ENCODE measurements at regions not wholly inside any gene's neighbourhood (a gene's known extent, or its start where the extent isn't known, plus 50 kb on each side); places are given as distances from the start of the nearest gene placed in this dataset.
"Not testable (repeated sequence)": the region's sequence is repeated elsewhere in the genome, so short reads cannot be mapped to it uniquely, and the experiment has no call there.

DNA sequence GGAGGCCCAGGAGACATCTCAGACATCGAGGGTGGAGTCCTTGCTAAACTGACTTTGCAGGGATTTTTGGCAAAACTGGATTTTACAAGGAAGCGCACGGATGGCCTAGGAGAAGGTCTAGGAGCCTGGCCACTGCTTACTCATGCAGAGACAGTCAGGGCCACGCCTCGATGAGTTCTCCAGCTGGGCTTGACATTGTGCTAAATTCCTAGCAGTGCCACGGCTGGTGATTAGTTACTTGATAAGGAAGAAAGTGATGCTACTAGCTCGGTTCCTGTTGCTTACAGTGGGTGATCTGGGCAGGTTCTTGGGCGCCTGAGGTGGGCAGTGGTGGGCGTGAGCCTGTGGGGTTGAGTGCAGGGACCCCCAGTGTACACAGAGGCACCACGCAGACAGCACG, 143.4 kb downstream of the SOX1 start:
- intact Hi-C loops (cut with DNase I) = no loop called here
- ATAC-seq (no peak), DNase-seq (ENCODE audit: missing footprints) (no peak)

DNA sequence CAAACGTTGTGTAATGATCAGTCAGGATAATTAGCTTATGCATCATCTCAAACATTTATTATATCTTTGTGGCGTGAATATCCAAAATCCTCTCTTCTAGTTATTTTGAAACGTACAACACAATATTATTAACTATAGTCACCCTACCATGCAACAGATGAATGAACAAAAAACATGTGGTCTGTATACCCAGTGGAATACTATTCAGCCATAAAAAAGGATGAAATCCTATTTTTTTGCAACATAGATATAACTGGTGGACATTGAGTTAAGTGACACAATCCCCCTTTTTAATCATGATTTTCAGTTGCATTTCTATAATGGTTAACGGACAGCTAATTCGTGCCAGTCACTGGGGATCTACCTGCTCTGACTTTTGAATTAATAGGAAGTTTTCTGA, 145.6 kb downstream of the SOX1 start:
- DNase-seq (ENCODE audit: missing footprints) (no peak), ATAC-seq (no peak)
- intact Hi-C loops (cut with DNase I) = no loop called here

DNA sequence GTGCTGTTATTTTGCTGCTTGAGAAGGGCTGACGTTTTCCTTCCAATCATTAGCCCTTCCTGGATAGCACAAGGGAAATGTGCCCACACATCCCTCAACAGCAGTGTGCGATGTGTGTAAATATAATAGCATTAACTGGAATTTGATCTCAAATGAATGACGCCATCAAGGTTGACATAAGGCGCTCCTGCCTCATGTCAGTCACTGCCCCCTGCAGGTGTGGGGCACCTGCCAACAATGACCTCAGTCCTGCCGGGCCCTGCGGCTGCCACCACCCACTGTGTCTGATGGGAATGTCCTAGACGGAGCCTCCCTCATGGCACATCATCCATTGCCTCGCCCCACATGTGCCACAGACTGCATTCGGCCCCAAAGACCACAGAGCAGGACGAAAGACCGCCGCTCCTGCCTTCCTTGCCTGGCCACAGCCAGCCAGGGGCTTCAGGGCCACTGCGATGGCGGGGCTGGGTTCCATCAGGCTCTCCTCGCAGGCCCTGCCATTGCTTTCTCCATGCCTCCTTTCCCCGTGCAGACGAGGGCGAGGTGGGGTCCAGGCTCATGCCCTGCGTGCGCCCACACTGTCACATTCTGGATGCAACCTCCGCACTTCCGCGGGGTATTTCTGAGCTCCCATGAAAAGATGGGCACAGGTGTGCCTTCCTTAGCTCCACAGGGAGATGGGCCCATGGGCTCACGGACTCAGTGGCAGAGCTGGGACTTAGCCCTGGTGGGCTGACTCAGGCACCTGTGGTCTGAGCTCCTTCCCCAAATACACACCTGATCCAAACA, 146.7 kb downstream of the SOX1 start:
- intact Hi-C loops (cut with DNase I) = no loop called here
- DNase-seq (ENCODE audit: missing footprints) (no peak), ATAC-seq (no peak)

DNA sequence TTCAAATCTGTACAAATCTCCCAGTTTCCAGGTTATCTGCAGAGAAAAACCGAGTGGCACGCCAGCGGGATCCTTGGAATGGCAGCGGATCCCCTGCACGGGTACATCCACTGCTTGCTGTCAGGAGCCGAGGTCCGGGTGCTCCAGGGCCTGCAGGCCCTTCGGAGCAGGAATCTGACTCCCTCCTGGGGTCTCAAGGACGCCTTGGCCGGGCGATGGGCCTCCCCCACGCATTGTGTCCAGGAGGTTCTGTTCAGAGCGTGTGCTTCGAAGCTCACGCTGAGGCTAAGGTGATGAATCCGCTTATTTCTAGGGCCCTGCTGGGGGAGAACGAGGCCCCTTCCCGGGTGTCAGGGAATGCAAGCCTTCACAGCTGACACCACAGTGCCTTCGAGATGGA, 148.9 kb downstream of the SOX1 start:
- DNase-seq (ENCODE audit: missing footprints) (no peak), ATAC-seq (no peak)
- intact Hi-C loops (cut with DNase I) = no loop called here

DNA sequence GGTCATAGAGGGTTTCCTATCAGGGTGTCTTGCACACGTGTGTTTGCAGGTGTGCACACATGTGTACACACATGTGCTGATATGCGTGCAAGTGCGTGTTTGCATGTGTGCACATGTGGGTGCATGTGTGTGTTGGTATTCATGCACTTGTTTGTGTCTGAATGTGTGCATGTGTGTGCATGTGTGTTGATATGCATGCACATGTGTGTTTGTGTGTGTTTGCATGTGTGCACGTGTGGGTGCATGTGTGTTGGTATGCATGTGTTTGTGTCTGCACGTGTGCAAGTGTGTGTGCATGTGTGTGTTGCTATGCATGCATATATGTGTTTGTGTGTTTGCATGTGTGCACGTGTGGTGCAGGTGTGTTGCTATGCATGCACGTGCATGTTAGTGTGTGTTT, 150.5 kb downstream of the SOX1 start:
- intact Hi-C loops (cut with DNase I) = no loop called here
- DNase-seq (ENCODE audit: missing footprints) (no peak), ATAC-seq (no peak)

DNA sequence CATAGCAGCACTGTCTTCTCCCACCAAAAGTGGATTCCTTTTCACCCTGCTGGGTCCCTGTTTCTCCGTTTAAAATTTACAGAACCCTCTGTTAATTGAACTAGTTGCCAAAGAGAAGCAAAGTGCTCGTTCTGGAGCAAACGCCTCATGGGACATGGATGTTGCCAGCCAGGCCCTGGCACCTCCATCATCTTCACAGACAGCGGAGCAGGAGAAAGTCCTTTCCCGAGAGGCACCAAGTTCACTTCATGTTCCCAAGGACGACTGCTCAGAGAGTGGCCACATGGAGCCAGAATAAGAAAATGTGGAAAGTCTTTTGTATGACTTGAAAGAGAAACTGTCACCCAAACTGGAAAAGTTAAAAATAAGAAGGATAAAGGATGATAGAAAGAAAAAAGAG, 151.5 kb downstream of the SOX1 start:
- intact Hi-C loops (cut with DNase I) = no loop called here
- no peak for ATAC-seq
- DNase-seq (ENCODE audit: missing footprints) = no peak

DNA sequence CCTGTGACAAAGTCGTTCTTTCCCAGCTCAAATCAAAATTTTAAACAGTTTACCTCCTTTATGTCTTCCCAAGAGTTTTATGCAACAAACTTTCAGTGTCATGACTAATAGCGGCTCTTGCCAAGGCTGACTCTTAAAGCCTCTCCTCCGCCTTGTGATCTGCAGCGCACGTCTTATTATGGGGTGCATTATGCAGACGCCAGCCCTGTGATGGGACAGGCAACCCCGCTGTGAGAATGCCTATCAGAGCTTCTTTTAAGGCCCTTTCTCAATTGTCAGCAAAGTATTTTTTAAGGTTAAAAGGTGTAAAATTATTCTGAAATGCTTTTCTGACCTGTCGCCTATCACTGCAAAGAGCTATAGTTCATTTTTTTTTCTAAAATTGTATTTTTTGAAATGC, 152.8 kb downstream of the SOX1 start:
- ATAC-seq = no peak
- intact Hi-C loops (cut with DNase I) = no loop called here
- DNase-seq (ENCODE audit: missing footprints) = no peak

DNA sequence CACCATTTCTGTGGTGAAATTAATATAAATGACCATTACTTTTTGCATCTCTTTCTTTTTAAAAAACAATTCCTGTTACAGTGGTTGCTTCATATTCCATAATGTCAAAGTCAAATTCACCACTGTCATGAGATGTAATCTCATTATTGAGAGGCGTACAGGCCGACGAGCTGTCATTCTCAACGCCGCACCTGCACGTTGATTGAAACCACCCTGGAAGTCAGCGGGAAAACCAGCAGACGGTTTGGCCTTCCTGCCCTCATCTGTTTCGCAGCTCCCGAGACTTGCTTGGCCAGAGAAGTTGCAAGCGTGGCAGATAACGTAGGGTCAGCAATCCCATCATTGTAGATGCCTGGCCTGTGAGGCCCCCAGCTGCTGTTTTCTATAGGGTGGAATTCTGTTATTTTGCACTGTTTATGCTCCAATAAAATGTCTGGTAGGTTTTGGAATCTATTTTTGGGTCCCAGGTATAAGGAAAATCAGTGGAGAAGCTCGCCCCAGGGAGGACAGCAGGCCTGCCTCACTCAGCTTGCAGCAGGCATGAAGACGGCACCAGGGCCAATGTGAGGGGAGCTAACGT, 153.4 kb downstream of the SOX1 start:
- no peak for ATAC-seq
- DNase-seq (ENCODE audit: missing footprints) = no peak
- intact Hi-C loops (cut with DNase I) = no loop called here

DNA sequence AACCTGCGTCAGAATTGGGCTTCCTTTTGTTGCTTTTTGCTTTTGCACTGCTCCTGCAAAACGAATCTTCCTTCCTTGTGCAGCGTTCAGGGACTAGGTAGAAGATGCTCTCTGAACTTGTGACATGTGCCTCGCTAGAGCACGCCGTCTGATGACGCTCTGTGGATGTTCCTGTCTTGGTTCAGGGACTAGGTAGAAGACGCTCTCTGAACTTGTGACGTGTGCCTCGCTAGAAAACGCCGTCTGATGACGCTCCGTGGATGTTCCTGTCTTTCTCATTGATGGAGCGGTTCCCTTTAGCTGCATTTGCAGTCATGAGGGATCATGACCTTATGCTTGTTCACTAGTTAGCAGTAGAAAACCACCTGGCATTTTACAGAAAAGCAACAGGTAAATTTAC, 154.0 kb downstream of the SOX1 start:
- ATAC-seq = no peak
- intact Hi-C loops (cut with DNase I) = no loop called here
- DNase-seq (ENCODE audit: missing footprints) = no peak

DNA sequence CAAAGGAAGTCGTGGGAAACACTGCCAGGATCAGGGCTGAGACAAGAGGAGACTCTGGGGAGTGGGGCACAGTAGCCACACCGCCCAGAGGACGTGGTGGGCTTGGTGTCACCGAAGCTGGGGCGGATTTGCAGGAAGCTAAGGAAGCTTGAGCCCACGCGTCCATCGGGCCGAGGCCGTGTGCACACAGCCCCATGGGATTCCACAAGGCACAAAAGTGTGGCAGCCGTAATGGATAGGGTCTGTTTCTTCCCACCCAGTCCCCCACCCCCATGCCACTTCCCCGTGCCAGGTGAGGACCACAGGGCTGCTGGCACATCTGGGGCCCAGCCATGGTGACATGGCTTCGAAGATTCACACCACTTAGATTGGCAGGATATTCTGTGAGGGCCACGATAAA, 153.2 kb upstream of the SPACA7 start:
- intact Hi-C loops (cut with DNase I) = no loop called here
- DNase-seq (ENCODE audit: missing footprints) (no peak), ATAC-seq (no peak)

DNA sequence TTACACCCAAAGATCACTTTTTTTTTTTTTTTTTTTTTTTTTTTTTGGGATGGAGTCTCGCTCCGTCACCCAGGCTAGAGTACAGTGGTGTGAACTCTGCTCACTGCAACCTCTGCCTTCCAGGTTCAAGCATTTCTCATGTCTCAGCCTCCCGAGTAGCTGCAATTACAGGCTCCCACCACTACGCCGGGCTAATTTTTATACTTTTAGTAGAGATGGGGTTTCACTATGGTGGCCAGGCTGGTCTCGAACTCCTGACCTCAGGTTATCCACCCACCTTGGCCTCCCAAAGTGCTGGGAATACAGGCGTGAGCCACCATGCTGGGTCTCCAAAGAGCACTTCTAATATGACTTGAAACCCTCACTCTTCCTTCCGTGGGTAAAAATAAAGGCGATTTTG, 152.2 kb upstream of the SPACA7 start:
- DNase-seq (ENCODE audit: missing footprints); ATAC-seq; intact Hi-C loops (cut with DNase I): not testable (repeated sequence)

DNA sequence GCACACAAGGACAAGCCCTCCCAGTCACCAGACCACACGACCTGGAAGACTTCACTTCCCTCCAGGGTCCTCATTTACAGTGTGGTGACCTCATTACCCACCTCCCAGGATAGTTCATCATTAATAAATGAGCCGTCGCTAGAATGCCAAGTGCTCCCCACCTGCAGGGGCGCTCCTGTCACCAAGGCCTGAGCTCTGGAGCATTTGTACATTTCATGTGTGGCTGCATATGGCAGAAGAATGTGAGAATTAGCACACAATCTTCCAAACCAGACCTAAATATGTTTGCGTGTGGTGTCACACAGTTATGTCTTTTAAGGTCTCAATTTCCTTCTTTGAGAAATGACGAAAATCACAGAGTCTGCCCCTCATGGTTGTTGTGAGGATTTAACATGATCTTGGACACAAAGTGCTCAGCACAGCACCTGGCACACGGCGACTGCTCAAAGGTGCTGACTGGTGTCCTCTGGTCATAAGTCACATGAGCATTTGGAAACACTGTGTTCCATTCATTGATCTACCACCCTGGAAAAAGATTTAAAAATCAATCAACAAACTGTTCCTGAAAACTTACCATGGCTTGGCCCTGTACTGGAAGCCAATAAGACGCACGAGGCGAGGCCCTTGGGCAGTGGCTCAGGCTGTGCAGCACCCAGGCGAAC, 150.6 kb upstream of the SPACA7 start:
- ATAC-seq (no peak), DNase-seq (ENCODE audit: missing footprints) (no peak)
- intact Hi-C loops (cut with DNase I) = no loop called here

DNA sequence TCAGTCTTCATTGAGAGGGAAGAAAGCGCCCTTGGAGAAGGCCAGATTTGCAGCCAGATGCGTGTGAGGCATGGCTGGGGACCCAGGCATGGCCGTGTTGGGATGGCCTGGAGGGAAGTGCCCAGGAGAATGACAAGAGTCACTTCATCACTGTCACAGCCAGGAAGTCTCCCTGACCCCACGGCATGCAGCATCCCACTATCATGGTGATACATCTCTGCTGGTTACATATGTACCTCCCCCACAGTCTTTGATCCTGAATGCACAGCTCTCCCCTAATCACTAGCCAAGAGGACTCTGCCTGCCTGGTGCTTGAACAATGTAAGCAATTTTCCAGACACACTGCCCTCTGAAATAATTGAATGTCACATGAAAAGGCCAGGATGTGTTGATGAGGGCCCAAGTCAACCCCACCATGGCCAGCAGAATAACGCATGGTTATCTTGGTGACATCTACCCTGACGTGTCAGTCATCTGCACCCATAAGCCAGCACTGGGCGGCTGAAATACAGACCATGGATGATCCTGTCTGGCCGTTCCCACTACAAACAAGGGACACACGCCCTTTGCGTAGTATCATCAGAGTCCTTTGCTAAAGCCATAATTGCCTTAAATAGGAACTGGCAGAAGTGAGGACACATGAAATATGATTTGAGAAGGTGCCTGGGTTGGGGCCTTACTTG, 149.7 kb upstream of the SPACA7 start:
- DNase-seq (ENCODE audit: missing footprints) (no peak), ATAC-seq (no peak)
- intact Hi-C loops (cut with DNase I) = no loop called here

DNA sequence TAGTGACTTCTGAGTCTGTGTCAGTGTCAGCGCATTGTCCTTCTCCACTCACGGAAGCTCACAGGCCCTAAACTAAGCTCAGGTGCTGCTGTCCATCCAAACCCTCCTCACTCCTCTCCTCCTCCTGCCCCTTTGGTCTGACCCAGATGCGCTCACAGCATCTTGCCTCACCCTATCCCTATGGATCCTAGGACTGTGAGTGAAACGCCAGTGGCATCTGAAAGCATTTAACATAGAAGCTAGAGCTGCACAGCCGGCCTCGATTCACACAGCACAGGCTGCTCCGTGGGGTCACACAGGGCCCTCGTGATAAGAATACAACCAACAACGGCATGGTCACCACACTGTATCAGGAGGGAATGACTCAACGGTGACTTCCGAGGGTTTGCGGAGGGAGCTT, 149.1 kb upstream of the SPACA7 start:
- intact Hi-C loops (cut with DNase I) = no loop called here
- DNase-seq (ENCODE audit: missing footprints) = no peak
- ATAC-seq = no peak

DNA sequence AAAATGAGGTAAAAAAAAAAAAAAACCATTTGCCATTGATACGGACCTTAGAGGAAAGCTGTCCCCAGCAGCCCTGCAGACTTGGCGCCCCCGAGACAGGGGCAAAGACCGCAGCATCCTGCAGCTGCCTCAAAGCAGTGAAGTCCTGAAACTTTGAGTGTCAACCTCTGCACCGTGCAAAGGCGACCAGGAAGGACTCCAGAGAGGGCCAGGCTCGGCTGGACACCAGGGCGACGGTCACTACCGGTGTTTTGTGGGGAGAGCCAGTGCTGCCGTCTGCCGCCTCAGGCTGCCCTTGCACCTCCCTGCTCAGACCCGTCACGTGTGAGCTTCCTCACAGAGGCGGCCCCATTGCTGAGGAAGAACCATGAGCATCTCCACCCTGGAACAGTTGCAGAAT, 146.7 kb upstream of the SPACA7 start:
- no peak for ATAC-seq
- intact Hi-C loops (cut with DNase I) = no loop called here
- DNase-seq (ENCODE audit: missing footprints) = no peak

DNA sequence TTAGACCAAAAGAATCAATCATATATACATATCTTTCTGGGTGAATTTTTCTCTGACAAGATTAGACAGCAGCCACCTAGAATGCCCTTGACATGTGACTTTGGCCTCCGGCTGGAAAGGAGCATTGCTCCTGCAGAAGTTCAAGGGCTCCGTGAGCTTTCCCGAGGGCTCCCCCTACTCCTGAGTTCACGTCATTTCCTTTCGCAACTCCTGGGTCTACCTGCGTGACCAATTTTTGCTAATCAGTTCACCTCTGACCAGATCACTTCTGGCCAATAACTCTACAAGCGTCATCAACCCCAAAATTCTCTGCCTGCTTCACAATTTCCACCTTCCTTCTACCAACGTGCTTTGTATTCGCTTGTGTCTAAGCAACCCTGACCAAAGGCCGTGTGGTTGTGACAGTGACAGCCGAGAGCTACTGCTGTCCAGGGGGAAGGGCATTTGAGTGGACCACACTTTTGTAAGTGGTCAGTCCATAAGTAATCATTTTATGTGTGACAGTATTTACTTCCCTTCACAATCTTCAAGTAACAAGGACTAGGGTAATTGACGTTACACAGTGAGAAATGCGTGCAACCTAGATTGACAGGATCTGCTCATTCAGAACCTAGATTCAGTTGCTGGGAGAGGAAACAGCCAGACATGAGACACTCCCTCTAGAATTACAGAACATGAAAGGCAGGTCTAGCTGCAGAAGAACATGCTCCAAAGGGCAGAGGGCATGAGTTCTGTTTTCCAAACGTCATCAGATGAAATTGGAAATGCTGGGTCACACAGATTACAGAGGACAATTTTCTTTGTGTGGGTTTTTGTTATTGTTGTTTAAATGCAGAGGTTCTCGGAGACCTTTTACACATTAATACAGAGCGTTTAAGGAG, 145.9 kb upstream of the SPACA7 start:
- intact Hi-C loops (cut with DNase I) = no loop called here
- ATAC-seq (no peak), DNase-seq (ENCODE audit: missing footprints) (no peak)

DNA sequence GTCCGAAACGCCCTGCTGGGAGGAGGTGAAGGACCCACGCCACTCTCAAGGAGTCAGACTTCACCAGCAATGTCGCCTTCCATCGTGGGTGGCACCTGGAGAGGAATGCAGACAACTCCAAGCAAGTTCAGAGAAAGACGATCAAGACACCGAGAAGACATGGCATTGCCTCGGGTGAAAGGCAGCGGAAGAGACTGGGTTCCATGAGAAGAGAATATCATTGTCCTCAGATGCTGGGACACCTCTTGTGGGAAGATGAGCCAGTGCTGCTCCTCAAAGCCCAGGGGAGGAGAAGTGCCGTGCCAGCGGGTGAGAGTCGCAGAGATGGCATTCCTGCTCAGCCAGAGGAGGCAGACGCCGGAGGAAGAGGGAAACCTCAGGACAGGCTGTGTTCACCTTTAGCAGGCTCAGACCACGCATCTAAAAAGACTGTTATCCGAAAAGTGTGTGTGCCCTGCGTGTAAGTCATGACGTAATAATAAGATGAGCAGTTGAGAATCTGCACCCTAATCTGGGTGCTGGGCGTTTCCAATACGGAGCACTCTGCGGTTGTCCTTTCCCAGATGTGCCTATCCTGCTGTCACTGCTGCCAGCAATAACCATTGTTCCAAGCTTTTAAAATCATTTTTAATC, 144.6 kb upstream of the SPACA7 start:
- no peak for DNase-seq (ENCODE audit: missing footprints)
- intact Hi-C loops (cut with DNase I) = no loop called here
- ATAC-seq = no peak

DNA sequence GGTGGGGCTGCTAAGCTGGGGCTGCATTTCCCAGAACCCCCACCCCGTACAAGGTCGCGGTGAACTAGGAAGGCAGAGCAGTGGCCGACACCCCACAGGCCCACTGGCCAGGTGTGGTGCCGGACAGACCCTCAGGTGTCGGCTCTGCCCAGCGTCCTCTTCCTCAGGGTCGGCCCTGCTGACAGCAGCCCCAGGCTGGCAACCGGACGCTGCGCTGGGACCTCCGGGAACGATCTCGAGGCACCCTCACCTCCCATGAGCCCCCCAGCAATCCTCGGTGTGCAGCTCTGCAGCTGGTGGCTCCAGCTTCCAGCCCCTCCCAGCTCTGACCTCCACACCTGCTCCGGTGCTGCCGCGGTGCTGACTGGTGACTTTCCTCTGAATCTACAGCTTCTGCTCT, 142.9 kb upstream of the SPACA7 start:
- ATAC-seq (no peak), DNase-seq (ENCODE audit: missing footprints) (no peak)
- intact Hi-C loops (cut with DNase I) = no loop called here

DNA sequence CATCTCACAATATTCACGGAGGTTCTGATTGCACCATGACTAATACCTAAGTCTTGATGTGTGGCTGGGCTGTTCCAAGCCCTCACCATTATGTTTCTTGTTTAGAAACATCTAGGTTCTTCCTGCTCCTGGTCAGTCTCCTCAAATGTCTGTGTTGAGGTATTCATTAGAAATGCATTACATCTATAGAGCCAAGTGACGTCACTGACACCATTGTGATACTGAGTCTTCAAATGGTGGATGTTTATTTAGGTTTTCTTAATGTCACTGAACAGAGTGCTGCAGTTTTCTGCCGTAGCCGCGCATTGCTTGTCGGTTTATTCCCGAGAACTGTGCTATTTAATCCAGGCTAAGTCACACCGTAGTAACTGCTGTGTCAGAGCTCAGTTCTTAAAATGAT, 142.4 kb upstream of the SPACA7 start:
- intact Hi-C loops (cut with DNase I) = no loop called here
- DNase-seq (ENCODE audit: missing footprints) = no peak
- no peak for ATAC-seq

All from Right ventricle myocardium inferior (tissue), 1 donor.